Brain microvascular endothelial cell (primary cell): ENCODE measurements at regions not wholly inside any gene's neighbourhood (a gene's known extent, or its start where the extent isn't known, plus 50 kb on each side); places are given as distances from the start of the nearest gene placed in this dataset.
A peak's percentile ranks its signal among the peaks of the same experiment; 100 is the strongest.

Experiments used
- DNase-seq: peaks from one replicate; pipeline ENCODE4 v3.0.0-alpha.2; 2020
- H3K27ac ChIP-seq: fragments of 250-450 bp; sonication (Bioruptor Pico); 2 replicates; pipeline ENCODE4 v1.5.1; 2020; ENCODE audit warnings: mild to moderate bottlenecking, moderate library complexity
- H3K27me3 ChIP-seq: fragments of 250-450 bp; sonication (Bioruptor Pico); replicated peaks from 2 replicates; pipeline ENCODE4 v1.5.1; 2020; ENCODE audit warnings: mild to moderate bottlenecking
- H3K36me3 ChIP-seq: fragments of 250-450 bp; sonication (Bioruptor Pico); replicated peaks from 2 replicates; pipeline ENCODE4 v1.5.1; 2020; ENCODE audit warnings: mild to moderate bottlenecking
- H3K4me3 ChIP-seq: 2 replicates; pipeline ENCODE4 v1.5.1; 2011; ENCODE audit warnings: low read depth, mild to moderate bottlenecking, control low read depth, low read length, moderate library complexity
- CTCF ChIP-seq: IDR thresholded peaks from 2 replicates; pipeline ENCODE4 v1.5.1; 2011; ENCODE audit warnings: low read depth, mild to moderate bottlenecking, moderate library complexity, low read length, control low read depth, inconsistent platforms; ENCODE audit errors: missing control alignments
- in situ Hi-C: cut with HindIII; loops from 2 replicates; pipeline ENCODE4 v1.10.0; 2017; ENCODE audit warnings: low sequenced_read_pairs, low pct_ligation_motif_present

GRCh38 chr21:43352154-43352537 lies 74.8 kb downstream of the SIK1 start:
- TF ChIP-seq CTCF, result no peak
- DNase-seq, result no peak
- Histone ChIP-seq H3K36me3 (no peaks in the 10 kb centered on the region), H3K27me3 (no peaks in the 10 kb centered on the region), H3K27ac (no peak overlapping the region), H3K4me3 (no peak overlapping the region)
- in situ Hi-C loops, result no loop called here

GRCh38 chr21:43351501-43352153 lies 75.3 kb downstream of the SIK1 start:
- Histone ChIP-seq H3K36me3 (no peaks in the 10 kb centered on the region), H3K27ac (no peak overlapping the region), H3K4me3 (no peak overlapping the region), H3K27me3 (no peaks in the 10 kb centered on the region)
- DNase-seq, result no peak
- in situ Hi-C loops, result no loop called here
- no peak for TF ChIP-seq CTCF

GRCh38 chr21:43349644-43350043 lies 77.3 kb downstream of the SIK1 start:
- no peak for DNase-seq
- H3K4me3 ChIP-seq, result no peak overlapping the region
- no peaks in the 10 kb centered on the region for H3K27me3 ChIP-seq
- in situ Hi-C loops, result no loop called here
- no peaks in the 10 kb centered on the region for H3K36me3 ChIP-seq
- no peak for TF ChIP-seq CTCF
- H3K27ac ChIP-seq, result no peak overlapping the region

- Histone ChIP-seq H3K27me3 (no peaks in the 10 kb centered on the region), H3K27ac (peak overlapping the region; percentile 48), H3K36me3 (no peaks in the 10 kb centered on the region), H3K4me3 (no peak overlapping the region)
- DNase-seq, result peak; percentile 59
- TF ChIP-seq CTCF, result no peak
- in situ Hi-C loops, result no loop called here
Measured at GRCh38 chr21:43348801-43349261, 78.1 kb downstream of the SIK1 start.

- TF ChIP-seq CTCF, result no peak
- no peak for DNase-seq
- H3K27ac ChIP-seq, result peak overlapping the region; percentile 48
- no peaks in the 10 kb centered on the region for H3K36me3 ChIP-seq
- no peaks in the 10 kb centered on the region for H3K27me3 ChIP-seq
- H3K4me3 ChIP-seq, result no peak overlapping the region
- in situ Hi-C loops, result no loop called here
Measured at GRCh38 chr21:43348170-43348766, 78.7 kb downstream of the SIK1 start.
